ENCODE measurements at regions not wholly inside any gene's neighbourhood (a gene's known extent, or its start where the extent isn't known, plus 50 kb on each side); places are given as distances from the start of the nearest gene placed in this dataset.

DNA sequence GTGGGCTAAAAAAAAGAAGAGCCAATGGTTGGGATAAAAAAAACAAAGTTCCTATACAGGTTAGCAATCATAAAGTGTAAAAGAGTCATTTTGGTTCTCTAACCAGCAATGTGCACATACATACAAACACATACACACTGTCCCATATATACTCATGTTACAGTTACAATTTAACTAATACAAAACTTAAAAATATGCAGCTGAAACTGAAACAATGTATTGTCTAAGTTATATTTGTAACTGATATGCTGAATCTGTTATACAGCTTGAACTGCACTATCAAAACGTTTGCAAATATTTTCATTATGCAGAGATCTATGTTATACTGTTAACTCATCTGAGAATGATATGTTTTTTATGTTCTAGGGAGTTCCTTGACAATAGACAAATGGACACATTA is 173.7 kb downstream of the KLF12 start:
- no peak for DNase-seq

DNA sequence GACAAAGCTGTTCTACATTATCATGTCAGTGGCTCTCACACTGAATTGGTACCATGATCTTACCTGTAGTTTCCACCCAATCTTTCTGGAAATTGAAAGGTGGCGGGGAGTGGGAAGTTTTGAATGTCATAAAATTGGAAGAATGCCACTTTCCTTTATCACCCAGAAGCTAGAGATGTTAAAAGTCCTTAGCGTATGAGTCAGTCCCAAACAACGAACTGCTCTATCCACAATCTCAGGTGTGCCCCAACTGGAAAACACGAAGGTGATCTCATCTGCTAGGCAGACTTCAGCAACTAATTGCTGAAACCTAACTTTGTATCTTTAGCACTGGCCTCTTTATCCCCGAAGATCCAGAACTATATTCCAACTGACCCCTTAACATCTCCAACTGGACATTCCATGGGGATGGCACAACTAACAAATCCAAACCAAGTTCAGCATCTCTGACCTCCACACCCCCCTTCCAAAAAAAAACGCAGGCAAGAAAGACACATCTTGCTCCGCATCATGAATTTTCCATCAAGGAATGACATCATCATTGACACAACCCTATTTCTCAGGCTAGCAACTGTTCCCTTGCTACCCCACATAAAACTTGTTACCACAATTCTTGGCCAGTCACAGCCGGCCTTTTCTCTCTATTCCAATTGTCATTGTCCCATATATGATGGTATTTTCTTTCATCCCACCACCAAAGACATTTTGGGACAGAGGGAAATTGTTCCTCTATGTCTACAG is 175.4 kb downstream of the KLF12 start:
- no peak for DNase-seq

DNA sequence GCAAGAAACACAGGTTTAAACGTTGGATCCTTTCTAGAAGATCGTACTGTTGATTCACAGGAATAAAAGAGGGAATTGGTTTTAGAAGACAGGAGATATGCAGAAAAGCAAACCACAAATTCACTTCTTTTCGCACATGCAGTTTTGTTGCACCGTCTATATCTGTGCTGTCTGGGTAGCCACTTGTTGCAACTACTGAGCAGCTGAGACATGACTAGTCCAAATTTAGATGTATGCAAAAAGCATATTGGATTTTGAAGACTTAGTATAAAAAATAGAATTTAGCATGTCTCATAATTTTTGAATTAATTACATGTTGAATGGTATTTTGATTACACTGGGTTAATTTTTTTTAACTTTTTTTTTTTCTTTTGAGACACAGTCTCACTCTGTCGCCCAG is 176.3 kb downstream of the KLF12 start:
- no peak for DNase-seq

DNA sequence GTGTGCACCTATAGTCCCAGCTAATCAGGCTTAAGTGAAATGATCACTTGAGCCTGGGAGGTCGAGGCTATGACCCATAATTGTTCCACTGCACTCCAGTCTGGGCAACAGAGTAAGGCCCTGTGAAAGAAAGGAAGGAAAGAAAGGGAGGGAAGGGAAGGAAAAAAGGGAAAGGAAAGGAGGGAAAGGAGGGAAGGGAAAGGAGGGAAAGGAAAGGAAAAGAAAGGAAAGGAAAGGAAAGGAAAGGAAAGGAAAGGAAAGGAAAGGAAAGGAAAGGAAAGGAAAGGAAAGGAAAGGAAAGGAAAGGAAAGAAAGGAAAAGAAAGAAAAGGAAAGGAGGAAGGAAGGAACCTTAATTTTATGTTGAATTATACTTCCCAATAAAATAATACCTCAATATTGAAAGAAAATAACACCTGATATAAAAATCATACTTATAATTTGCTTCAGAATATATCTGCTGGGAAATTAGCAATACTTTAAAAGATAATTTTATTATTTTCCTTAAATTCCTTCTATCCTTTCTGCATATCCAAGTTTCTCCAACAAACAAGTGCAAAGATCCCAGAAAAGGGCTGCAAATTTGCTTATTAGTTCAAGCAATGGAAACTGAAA is 177.3 kb downstream of the KLF12 start:
- DNase-seq: no peak

DNA sequence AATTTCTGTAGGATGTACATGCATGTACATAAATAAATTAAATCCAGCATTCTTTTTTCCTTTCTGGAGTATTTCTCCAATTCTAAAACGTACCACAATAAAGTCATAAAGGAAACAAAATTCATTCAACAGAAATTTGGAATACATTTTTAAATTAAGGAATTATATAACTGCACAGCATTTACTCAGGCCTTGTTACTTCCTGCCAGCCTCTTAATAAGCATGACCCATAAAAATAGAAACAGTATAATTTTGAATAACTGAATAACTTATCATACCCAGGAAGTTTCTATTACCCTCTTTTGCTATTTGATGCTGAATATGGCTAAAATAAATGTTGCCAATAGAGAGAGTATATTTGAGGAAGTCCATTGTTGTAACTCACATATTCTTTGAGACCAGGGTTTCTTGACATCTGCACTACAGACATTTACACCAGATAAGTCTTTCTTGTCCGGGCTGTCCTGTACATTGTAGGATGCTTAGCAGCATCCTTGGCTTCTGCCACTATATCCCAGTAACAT is 178.2 kb downstream of the KLF12 start:
- no peak for DNase-seq

DNA sequence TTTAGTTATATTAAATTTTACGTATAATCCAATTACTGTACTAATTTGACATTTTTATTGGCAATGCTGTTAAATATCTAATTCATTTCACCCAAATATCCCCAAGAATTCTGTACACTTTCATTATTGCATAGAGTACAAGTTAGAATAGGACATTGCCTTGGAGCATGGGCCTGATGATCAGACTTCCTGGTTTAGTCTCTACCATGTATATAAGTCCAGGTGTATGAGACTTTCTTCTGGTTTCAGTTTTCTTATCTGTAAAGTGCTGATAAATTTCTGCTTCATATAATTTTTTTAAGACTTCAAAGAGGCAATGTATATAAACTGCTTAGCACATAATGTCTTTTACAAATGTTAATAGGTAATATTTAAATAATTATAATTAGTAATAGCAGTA is 179.4 kb downstream of the KLF12 start:
- no peak for DNase-seq

DNA sequence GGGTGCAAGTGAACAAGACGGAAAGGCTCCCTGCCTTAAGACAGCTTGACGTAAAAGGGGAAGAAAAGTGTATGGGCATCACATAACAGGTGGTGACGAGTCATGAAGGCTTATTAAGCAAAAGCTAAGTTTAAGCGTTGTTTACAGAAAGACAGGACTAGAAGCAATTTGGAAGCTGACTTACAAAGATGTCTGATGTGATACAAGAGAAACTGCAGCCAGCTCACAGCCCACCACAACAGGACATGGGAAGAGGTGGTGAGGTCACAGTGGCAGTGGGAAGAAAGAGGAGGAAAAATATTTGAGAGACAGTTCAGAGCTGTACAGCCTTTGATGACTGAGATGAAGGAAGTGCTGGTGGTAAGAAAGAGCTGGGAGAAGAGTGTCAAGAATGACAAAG is 181.6 kb downstream of the KLF12 start:
- no peak for DNase-seq

DNA sequence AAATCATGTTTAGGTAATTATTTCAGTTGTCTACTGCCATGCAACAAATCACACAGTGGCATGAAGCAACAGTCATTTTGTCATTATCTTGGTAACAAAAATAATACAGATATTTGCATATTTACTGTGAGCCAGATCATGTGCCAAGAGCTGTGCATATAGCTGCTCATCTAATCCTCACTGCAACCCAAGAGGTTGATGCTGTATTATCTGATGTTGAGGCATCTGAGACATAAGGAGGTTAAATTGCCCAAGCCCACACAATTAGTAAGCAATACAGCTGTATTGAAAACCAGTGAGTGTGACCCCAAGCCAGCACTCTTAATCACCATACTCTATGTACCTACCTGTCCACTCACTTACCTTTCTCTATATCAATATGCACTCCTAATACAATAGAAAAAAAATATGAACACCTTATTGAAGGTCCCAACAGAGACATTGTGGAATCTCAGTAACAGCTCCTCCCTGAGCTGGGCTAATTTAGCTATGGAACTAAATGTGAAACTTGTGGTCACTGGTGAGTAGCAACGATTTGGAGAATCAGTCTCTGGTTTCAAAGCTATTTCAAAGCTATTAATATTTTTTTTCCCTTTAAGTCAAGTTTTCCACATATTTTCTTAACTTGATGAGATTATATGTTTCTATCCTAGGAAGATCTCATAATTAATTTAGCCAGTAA is 185.2 kb downstream of the KLF12 start:
- no peak for DNase-seq

DNA sequence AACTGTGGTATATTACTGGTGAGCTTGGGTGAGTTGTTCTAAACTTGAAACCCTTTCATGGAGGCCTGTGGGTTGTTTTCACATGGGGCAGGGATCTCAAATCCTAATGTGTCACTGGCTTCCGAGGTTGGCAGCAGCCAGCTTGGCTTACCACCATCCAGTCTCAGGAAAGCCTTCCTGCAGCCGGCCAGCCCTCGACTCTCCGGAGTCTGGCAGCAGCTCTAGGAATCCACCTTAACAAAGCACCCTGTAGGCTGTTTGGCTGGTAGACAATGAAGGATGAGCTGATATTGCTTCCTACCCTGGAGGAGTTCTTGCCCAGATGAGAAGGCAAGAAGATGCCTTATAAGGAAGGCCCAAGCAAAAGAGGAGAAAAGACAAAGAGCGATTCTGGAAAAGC is 188.3 kb downstream of the KLF12 start:
- DNase-seq: no peak

DNA sequence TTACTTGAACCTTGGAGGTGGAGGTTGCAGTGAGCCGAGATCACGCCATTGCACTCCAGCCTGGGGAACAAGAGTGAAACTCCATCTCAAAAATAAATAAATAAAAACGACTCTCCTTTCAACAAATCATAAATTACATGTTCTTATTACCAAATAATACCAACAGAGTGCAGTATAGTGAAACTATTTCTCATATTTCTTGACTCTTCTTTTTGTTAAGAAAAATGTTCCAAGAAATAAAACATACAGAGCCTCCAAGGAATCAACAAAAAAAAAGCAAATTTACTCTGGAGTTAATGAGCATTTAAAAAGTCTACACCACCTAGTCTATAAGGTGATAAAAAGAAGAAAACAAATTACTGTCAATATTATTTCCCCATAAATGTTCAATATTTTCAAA is 188.8 kb downstream of the KLF12 start:
- DNase-seq: no peak

DNA sequence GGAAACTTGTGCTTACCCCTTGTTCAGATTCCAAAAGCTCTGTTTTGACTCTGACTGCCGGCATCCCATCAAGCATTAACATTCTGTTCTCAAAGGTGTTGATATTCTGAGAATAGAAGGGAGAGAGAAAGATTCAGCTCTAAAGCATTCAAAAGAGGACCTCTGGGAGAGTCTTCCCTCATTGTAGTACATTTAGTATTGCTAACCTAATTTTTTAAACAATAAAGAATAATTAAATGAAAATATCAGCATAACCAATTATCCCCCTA is 190.3 kb downstream of the KLF12 start:
- no peak for DNase-seq

DNA sequence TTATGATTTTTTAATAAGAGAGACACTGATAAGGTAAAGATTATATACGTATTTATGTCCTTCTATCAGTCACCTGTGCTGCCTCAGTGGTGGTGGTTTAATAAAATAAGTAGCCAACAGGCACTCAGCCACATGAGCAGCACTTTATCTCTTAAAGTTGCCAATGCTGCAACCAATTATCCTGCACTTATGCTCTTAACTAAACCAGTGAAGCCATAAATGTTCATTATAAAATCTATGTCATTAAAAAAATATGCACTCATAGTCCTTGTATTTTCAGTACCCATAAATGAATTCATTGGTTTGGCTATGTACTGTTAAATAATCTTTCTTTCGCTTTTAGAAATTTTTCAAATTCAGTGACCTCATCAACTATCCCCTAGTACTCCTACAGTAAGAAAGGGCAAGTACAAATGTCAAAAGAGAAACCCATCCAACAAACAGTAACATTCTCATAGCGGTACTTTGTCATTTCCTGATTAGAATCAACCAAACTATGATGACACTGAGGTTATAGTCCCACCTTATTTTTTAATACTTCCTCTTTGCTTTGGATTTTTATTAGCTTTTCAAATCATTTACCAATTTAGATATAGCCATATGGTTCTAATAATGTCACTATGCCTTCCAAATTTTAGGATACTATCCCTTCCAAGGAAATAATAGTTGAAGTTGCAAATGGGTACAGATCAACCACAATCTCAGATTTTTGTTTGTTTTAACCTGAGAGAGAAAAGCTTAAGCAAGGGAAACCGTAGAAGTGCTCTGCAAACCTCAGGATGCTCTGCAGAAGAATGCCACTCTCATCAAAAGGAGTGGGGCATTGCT is 190.9 kb downstream of the KLF12 start:
- peak; percentile 8 for DNase-seq

DNA sequence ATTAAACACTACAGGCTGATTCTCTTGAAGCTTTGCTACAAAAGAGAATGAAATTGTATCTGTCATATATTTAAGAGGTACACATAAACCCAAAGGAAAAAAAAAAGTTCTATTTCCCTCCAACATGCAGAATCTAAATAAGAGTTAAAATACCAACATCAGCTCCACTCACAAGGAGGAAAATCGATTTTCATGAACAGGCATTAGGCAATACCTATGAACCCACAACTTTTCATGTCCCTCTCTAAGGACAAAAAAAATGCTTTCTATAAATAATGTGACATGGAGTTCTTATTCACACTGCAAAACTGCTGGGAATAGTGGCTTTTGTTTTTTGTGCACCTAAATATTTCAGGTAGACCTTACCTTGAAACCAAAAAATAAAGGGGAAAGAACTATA is 192.5 kb downstream of the KLF12 start:
- no peak for DNase-seq

DNA sequence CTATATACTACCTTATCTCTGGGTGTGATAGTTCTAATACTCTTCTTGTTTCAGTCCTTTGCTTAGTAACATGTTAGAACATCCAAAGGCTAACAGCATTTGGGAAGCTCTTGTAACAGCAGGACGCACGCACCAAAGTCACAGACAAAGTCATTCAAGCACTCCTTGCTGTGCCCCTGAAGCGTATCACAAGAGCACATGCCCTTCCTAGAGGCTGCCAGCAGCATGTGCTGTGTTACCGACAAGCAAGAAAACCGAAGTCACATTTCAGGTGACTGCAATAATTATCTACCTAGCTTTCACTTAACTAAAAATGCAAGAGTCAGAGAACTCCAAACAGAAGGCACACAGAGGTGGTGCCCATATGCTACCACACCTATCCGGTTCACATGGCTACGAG is 194.1 kb downstream of the KLF12 start:
- no peak for DNase-seq

DNA sequence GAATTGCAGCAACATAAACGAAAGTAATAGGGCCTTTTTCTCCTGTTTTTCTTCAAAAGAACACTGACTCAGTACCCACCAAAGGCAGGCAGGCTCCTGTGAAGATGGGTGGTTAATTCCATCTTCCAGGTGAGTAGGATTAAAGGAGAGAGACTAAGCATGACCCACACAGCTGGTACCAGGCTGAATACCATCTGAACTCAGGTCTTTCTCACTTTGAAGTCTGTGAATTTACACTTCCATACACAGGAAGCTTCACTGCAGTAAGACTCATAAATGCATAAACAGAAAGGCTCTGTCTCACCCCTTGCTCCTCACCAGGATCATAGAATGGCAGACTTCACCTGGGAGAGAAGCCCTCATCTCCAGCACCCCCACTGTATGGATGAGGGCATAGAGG is 194.6 kb downstream of the KLF12 start:
- DNase-seq: no peak

DNA sequence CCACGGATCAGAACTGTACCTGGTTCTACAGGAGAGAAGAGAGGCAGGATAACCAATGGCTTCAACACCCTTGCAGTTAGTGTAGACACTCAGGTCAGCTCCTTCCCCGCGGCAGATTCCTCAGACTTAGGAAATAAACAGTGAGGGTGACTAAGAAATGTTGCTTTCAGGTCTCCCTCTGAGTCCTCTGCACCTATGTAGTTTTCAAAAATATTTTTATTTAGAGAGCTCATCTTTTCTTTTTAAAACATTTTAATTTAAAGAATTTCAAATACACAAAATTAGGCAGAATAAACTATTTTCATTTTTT is 195.2 kb downstream of the KLF12 start:
- DNase-seq: no peak

DNA sequence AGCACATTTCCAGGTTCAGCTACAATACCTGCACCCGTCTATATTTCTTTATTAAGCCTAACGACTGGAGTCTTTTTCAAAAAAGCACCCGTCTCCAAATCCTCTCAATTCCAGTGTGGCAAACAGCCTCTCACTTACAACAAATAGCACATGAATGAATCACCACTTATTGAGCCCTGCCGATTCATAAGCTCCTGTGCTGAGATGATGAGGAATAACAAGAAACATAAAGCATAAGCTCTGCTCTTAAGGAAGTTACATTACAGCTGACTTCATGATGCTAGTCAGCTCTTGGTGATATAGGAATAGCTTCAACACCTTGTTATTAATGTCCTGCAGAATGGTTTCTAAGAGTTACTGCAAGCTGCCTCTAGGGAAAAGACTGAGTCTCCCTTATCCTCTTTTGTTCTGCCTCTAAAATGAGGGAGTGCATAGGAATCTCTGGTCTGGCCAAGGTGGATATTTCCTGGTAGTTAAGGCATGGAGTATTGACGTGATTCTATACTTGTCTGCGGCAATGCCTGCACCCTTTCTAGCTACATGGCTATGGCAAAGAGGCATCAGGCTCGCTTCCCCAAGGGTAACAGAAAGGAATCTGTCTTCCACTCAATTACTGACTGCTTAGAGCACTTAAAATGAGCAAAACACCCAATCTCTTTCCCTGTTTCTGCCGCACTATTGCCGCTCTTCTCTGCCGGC is 195.7 kb downstream of the KLF12 start:
- no peak for DNase-seq

DNA sequence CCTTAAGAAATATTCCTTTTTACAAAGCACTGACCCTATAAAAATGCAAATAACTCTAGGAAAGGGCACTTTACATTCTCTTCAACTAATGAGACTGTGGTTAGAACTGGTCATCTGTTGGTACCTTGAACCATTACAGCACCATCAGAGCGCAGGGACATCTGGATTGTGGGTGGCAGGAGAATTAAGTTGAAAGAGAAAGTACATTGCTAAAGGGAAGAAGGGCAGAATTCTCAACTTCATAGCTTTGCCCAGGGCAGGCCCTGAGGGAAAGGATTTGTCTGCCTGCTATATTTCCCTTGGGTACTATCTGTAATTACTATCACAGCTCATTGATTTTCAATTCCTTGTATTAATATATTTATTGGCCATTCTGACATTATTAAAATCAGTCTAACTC is 196.8 kb downstream of the KLF12 start:
- no peak for DNase-seq

DNA sequence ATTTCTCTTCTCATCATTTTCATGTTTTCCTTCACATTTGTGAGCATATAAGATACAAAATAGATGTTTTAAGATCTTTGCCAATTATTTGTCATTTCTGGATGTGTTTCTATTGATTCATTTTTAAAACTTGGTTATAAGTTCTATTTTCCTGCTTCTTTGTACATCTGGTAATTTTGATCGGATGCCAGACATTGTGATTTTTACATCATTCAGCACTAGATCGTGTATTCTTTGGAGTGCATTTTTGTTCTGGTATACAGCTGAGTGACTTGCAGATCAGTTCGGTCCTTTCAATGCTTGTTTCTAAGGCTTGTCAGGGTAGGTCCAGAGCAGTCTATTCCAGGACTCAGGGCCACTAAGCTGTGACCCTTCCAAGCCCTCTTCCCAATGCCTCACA is 198.2 kb downstream of the KLF12 start:
- DNase-seq: no peak

DNA sequence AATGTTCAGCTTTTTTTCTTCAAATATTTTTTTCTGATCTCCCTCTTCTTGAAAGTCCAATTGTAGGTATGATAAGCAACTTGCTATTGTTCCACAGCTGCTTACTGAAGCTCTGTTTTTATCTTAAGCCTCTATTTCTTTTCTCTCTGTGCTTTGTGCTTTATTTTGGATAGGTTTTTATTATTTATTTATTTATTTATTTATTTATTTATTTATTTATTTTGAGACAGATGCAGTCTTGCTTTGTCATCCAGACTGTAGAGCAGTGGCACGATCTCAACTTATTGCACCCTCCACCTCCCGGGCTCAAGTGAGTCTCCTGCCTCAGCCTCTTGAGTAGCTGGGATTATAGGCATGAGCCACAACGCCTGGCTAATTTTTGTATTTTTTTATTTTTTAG is 199.4 kb downstream of the KLF12 start:
- DNase-seq: no peak

DNA sequence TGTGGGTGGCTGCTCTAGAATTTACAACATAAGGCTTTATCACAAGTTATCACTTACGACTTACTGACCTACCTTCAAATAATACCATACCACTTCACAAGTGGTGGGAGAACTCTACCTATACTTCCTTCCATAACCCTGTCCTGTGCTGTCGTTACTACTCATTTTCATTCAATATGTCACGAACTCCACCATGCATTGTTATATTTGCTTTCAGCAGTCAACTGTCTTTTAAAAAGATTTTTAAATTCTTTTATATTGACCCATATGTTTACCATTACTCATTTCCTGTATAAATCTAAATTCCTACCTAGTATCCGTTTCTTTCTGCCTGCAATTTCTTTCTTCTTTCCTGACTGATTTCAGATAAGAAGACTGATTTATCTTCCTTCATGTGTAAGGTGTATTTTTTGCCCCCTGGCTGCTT is 200.0 kb downstream of the KLF12 start:
- no peak for DNase-seq

DNA sequence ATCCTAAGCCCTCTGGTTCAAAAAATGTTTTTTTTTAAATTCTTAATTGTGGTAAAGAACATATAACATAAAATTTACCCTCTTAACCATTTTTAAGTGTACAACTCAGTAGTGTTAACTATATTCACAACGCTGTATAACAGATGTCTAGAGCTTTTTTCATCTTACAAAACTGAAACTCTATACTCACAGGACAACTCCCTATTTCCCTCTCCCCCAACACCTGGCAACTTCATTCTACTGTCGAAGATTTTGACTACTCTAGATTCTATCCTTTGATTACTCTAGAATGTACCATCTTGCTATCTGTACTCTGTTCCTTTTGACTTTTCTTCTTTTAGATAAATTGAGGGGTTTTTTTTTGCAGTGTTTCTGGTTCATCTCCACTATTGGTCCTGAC is 200.4 kb downstream of the KLF12 start:
- DNase-seq: no peak

DNA sequence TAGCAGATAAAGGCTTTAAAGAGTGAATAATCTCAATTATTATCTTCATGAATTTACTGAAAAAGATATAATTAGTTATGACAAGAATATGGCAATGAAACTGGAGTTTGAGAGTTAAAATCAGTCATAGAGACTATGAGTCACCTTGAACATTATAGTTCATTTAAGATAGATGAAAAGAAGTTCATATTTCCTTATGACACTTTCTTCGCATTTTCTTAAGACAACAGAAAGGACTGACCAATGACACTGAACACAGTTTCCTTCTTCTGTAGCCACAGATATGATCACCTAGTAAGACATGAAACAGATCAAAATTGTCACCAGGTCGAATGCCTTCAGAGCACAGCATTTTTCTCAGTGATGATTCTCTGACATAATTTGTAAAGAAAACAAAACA is 202.1 kb downstream of the KLF12 start:
- DNase-seq: no peak

All from NCI-H1092 (cell line).